GM23248 (cell line): ENCODE measurements at regions not wholly inside any gene's neighbourhood (a gene's known extent, or its start where the extent isn't known, plus 50 kb on each side); places are given as distances from the start of the nearest gene placed in this dataset.

Experiments
- EZH2 ChIP-seq: fragments of 200-600 bp; sonication (generic); IDR thresholded peaks from 2 replicates; pipeline ENCODE4 v1.6.1; 2018; ENCODE audit warnings: antibody characterized with exemption, mild to moderate bottlenecking; ENCODE audit not compliant: insufficient read depth, poor library complexity, severe bottlenecking
- EZH2phosphoT487 ChIP-seq: fragments of 200-600 bp; sonication (generic); IDR thresholded peaks from 2 replicates; pipeline ENCODE4 v1.6.1; 2018; ENCODE audit warnings: antibody characterized with exemption, moderate library complexity, mild to moderate bottlenecking, low read depth; ENCODE audit not compliant: insufficient read depth

DNA sequence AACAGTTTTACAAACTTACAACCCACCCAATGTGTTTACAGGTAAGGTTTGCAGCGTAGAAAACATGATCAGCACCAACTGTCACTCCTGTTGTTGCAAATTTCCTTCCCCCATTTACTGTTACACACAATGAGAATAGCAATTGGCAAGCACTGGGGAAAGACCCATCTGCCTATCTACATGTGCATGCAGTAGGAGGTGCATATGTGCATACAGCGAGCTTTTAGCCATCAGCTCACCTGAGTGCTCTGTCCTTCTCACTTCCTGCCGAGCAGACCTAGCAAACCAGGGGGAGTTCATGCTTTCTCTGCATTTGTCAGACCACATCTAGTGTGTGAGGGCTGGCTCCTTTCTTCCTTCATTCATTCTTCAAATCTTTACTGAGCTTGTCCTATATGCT lies 49.9 kb upstream of the ARL4C start:
- TF ChIP-seq EZH2phosphoT487 (no peak), EZH2 (no peak)
